K562 (cell line): ENCODE measurements at regions not wholly inside any gene's neighbourhood (a gene's known extent, or its start where the extent isn't known, plus 50 kb on each side); places are given as distances from the start of the nearest gene placed in this dataset.

Source experiments
- AFF4 ChIP-seq: sonication (generic); formaldehyde crosslinking; IDR thresholded peaks from 2 replicates; pipeline ENCODE4 v1.8.0; 2023; ENCODE audit warnings: mild to moderate bottlenecking, missing genetic modification reagents
- BACH1 ChIP-seq: fragments of 200-800 bp; sonication (Bioruptor generic); IDR thresholded peaks from 2 replicates; pipeline ENCODE4 v1.6.1; 2016; ENCODE audit warnings: missing genetic modification characterization, missing compliant biosample characterization
- BDP1 ChIP-seq: IDR thresholded peaks from 3 replicates; pipeline ENCODE4 v1.6.1; 2011; ENCODE audit not compliant: insufficient read length, insufficient read depth
- CHD4 ChIP-seq: fragments of 200-600 bp; sonication (generic); IDR thresholded peaks from 3 replicates; pipeline ENCODE4 v1.6.1; 2012; ENCODE audit warnings: low read depth, mild to moderate bottlenecking, mixed read lengths, low read length, inconsistent platforms; ENCODE audit not compliant: insufficient read depth, insufficient replicate concordance, poor library complexity, severe bottlenecking
- MIER1 ChIP-seq: fragments of 450-650 bp; IDR thresholded peaks from 2 replicates; pipeline ENCODE4 v1.6.1; 2016; ENCODE audit warnings: antibody characterized with exemption, mild to moderate bottlenecking, low read depth
- MLX ChIP-seq, 2 experiments: fragments of 450-650 bp in 1 of 2; sonication (generic) in 1 of 2; formaldehyde crosslinking; conservative IDR thresholded peaks; 2 replicates each; pipeline versions ENCODE4 v1.4.0 to v1.8.1; 2020 to 2022; ENCODE audit warnings: mild to moderate bottlenecking in 1 of 2, missing genetic modification reagents in 1 of 2
- RBFOX2 ChIP-seq: fragments of 200-400 bp; formaldehyde crosslinking; IDR thresholded peaks from 2 replicates; pipeline ENCODE4 v1.6.1; 2017; ENCODE audit warnings: low read depth, mild to moderate bottlenecking, low read length, moderate library complexity
- RBM15 ChIP-seq: fragments of 200-400 bp; formaldehyde crosslinking; IDR thresholded peaks from 2 replicates; pipeline ENCODE4 v1.6.1; 2018; ENCODE audit warnings: mild to moderate bottlenecking, low read length, moderate library complexity; ENCODE audit not compliant: insufficient read depth
- TFE3 ChIP-seq: fragments of 450-650 bp; formaldehyde crosslinking; IDR thresholded peaks from 2 replicates; pipeline ENCODE4 v1.4.0; 2020; ENCODE audit warnings: mild to moderate bottlenecking, mixed read lengths
- ZFP36 ChIP-seq: fragments of 150-350 bp; IDR thresholded peaks from 2 replicates; pipeline ENCODE4 v1.6.1; 2018; ENCODE audit warnings: low read length, low read depth; ENCODE audit not compliant: partially characterized antibody
- ZNF766 ChIP-seq: fragments of 200-800 bp; sonication (Bioruptor generic); conservative IDR thresholded peaks from 2 replicates; pipeline ENCODE4 v1.6.1; 2016; ENCODE audit warnings: missing genetic modification characterization, missing compliant biosample characterization
- TF ChIP-seq, protein P1 (sequence below): fragments of 450-650 bp; formaldehyde crosslinking; IDR thresholded peaks from 2 replicates; pipeline ENCODE4 v1.4.0; 2022; ENCODE audit warnings: missing genetic modification characterization

DNA sequence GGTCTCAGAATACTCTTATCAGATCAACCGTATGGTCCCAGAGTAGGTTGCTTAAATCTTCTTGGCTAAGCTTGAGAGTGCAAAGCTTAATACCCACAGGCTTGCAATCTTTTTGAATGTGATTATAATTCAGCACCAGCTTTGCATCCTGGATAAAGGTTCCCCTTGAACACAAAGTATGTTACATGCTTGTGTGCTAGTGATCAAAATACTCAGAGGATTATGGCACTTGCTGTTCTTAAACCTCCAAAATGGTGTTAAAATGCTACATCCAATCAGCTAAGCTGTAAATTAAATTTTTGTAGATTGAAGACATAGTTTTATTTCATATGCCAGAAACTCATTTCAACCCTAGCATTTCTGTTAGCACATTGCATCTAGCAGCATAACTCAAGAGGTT is 812.2 kb upstream of the TENM3 start (continued):
- TF ChIP-seq AFF4 (CRISPR knock-in tag) (no peak), ZNF766 (CRISPR knock-in tag) (no peak), CHD4 (no peak), ZFP36 (no peak), RBFOX2 (no peak), TFE3 (no peak), MIER1 (no peak), RBM15 (no peak), MLX (CRISPR knock-in tag; conservative IDR thresholded peaks at IDR 0.05) (no peak), BDP1 (no peak), BACH1 (no peak)
- TF ChIP-seq, protein P1, sequence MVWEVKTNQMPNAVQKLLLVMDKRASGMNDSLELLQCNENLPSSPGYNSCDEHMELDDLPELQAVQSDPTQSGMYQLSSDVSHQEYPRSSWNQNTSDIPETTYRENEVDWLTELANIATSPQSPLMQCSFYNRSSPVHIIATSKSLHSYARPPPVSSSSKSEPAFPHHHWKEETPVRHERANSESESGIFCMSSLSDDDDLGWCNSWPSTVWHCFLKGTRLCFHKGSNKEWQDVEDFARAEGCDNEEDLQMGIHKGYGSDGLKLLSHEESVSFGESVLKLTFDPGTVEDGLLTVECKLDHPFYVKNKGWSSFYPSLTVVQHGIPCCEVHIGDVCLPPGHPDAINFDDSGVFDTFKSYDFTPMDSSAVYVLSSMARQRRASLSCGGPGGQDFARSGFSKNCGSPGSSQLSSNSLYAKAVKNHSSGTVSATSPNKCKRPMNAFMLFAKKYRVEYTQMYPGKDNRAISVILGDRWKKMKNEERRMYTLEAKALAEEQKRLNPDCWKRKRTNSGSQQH (CRISPR knock-in tag) = no peak
